ENCODE measurements at regions not wholly inside any gene's neighbourhood (a gene's known extent, or its start where the extent isn't known, plus 50 kb on each side); places are given as distances from the start of the nearest gene placed in this dataset.
"Not testable (repeated sequence)": the region's sequence is repeated elsewhere in the genome, so short reads cannot be mapped to it uniquely, and the experiment has no call there.

DNA sequence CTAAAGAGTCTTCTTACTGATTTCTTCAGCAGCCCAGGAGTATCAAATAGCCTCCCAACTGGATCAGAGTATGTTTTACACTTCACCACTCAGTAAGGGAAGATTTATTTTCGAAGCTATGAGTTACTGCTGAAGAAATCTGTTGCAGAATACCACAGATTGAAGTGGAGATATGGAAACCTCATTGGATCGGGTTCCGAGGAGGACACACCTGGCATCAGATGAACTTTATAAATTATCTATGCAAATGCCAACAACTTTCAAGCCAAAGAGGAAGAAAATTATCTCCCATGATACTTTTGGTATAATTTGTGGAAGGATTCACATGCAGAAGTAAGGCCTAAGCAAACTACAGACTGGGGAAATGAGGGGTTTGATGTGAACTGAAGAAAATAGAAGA, 515.9 kb upstream of the NDST4 start:
- no peak for DNase-seq
- Histone ChIP-seq H3K36me3 (no peaks in the 10 kb centered on the region), H3K9me3 (no peaks in the 10 kb centered on the region), H3K4me3 (no peak overlapping the region), H3K27me3 (no peaks in the 10 kb centered on the region)

DNA sequence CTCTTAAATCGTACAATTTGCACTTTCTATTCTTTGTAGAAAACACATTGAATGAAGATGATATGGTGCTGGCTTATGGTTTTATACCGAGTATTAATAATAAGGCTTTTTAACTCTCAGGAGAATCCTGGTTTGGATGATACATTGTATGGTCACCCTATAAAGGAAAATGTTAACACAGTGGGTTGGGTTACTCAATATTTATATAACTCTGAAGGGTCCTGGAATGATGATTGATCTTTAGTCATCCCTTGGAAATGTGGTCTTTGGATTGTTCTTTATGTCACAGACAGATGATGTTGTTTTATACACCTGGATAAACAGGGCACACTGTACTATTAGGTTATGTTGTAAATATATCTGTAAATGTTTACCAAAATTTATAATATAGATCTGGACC, 496.2 kb upstream of the NDST4 start:
- H3K36me3 ChIP-seq = no peaks in the 10 kb centered on the region
- H3K27me3 ChIP-seq = no peaks in the 10 kb centered on the region
- DNase-seq = no peak
- no peak overlapping the region for H3K4me3 ChIP-seq
- no peaks in the 10 kb centered on the region for H3K9me3 ChIP-seq

DNA sequence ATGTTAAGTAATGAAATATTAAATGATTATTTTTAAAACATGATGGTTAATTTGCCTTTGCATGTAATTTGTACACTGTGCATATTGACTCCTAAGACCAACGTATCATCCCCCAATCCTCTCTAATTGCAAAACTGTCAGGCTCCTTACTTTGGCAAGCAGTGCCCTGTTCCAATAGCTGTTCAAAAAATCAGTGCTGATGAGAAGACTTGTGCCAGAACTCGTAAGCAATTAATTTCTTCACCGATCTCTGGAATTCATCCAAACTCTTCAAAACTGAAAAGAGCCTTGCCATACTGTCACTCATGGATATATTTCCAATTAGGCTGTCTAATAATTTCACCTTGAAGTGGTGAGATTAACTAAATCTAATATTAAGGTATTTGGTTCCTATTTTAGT, 493.9 kb upstream of the NDST4 start:
- Histone ChIP-seq H3K27me3 (no peaks in the 10 kb centered on the region), H3K36me3 (no peaks in the 10 kb centered on the region), H3K4me3 (no peak overlapping the region), H3K9me3 (no peaks in the 10 kb centered on the region)
- no peak for DNase-seq

GRCh38 chr4:115596265-115597001, 483.0 kb upstream of the NDST4 start:
- Histone ChIP-seq H3K36me3 (no peaks in the 10 kb centered on the region), H3K4me3 (no peak overlapping the region), H3K9me3 (no peaks in the 10 kb centered on the region), H3K27me3 (no peaks in the 10 kb centered on the region)
- no peak for DNase-seq

- H3K4me3 ChIP-seq = no peak overlapping the region
- no peak for DNase-seq
- H3K9me3 ChIP-seq = no peaks in the 10 kb centered on the region
- H3K36me3 ChIP-seq = no peaks in the 10 kb centered on the region
- H3K27me3 ChIP-seq = no peaks in the 10 kb centered on the region
Observed at GRCh38 chr4:115580901-115581300, 467.5 kb upstream of the NDST4 start.

- DNase-seq = no peak
- Histone ChIP-seq H3K27me3 (no peaks in the 10 kb centered on the region), H3K36me3 (no peaks in the 10 kb centered on the region), H3K4me3 (no peak overlapping the region), H3K9me3 (no peaks in the 10 kb centered on the region)
Observed at GRCh38 chr4:115575851-115576250, 462.4 kb upstream of the NDST4 start.

- Histone ChIP-seq H3K27me3 (no peaks in the 10 kb centered on the region), H3K36me3 (no peaks in the 10 kb centered on the region), H3K9me3 (no peaks in the 10 kb centered on the region), H3K4me3 (no peak overlapping the region)
- no peak for DNase-seq
Observed at GRCh38 chr4:115562506-115562905, 449.1 kb upstream of the NDST4 start.

- Histone ChIP-seq H3K36me3 (no peaks in the 10 kb centered on the region), H3K4me3 (no peak overlapping the region), H3K9me3 (no peaks in the 10 kb centered on the region), H3K27me3 (no peaks in the 10 kb centered on the region)
- no peak for DNase-seq
Observed at GRCh38 chr4:115548123-115548522, 434.7 kb upstream of the NDST4 start.

DNA sequence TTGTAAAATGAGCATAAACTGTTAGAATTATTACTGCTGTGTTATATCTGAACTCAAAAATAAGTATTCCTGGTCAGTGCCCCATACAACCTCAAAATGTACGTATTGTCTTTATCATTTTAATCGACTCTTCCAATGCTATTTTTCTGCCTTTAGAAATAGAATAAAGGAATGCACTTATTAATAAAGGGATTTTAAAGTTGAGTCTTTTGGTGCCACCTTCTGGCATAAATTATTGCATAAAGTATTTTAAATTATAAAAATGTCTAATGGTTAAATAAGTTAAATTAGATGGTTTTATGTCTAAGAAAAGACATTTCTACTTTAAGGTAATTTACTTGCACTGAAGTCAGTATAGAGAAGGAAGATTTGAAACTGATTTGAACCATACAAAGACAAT, 424.0 kb upstream of the NDST4 start:
- H3K27me3 ChIP-seq = no peaks in the 10 kb centered on the region
- no peaks in the 10 kb centered on the region for H3K9me3 ChIP-seq
- DNase-seq = no peak
- H3K4me3 ChIP-seq = no peak overlapping the region
- no peaks in the 10 kb centered on the region for H3K36me3 ChIP-seq

GRCh38 chr4:115529126-115529525, 415.7 kb upstream of the NDST4 start:
- H3K4me3 ChIP-seq = no peak overlapping the region
- H3K27me3 ChIP-seq = no peaks in the 10 kb centered on the region
- no peak for DNase-seq
- no peaks in the 10 kb centered on the region for H3K9me3 ChIP-seq
- no peaks in the 10 kb centered on the region for H3K36me3 ChIP-seq

GRCh38 chr4:115519476-115519875, 406.1 kb upstream of the NDST4 start:
- not testable (repeated sequence) for DNase-seq, H3K4me3 ChIP-seq, H3K27me3 ChIP-seq, H3K9me3 ChIP-seq, H3K36me3 ChIP-seq

GRCh38 chr4:115515772-115516171, 402.4 kb upstream of the NDST4 start:
- no peak overlapping the region for H3K4me3 ChIP-seq
- no peaks in the 10 kb centered on the region for H3K9me3 ChIP-seq
- H3K27me3 ChIP-seq = no peaks in the 10 kb centered on the region
- H3K36me3 ChIP-seq = no peaks in the 10 kb centered on the region
- DNase-seq = no peak

- no peak for DNase-seq
- Histone ChIP-seq H3K36me3 (no peaks in the 10 kb centered on the region), H3K4me3 (no peak overlapping the region), H3K27me3 (no peaks in the 10 kb centered on the region), H3K9me3 (no peaks in the 10 kb centered on the region)
Observed at GRCh38 chr4:115515366-115515765, 401.9 kb upstream of the NDST4 start.

DNA sequence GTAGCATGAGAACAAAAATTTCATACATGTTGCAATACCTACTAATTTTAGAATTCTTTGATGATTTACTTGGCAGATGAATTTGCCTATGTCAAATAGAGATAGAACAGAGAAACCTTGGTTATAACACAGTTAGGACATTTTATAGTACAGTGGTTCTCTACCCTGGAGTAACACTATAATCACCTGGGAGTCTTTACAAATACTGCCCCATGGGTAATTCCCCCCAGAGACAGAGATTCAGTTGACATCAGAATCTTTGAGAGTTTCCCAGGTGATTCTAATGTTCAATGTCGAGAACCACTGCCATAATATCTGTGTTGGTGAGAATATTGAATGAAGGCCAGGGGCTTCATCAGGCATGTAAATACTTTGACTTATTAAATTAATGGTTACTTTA, 401.3 kb upstream of the NDST4 start:
- no peaks in the 10 kb centered on the region for H3K9me3 ChIP-seq
- H3K36me3 ChIP-seq = no peaks in the 10 kb centered on the region

GRCh38 chr4:115505326-115505725, 391.9 kb upstream of the NDST4 start:
- no peaks in the 10 kb centered on the region for H3K27me3 ChIP-seq
- no peaks in the 10 kb centered on the region for H3K36me3 ChIP-seq

More for the DNA sequence above, 401.3 kb upstream of the NDST4 start:
- DNase-seq = no peak
- H3K4me3 ChIP-seq = no peak overlapping the region
- H3K27me3 ChIP-seq = no peaks in the 10 kb centered on the region

GRCh38 chr4:115501656-115502055, 388.2 kb upstream of the NDST4 start:
- H3K4me3 ChIP-seq = no peak overlapping the region
- DNase-seq = no peak
- H3K27me3 ChIP-seq = no peaks in the 10 kb centered on the region
- no peaks in the 10 kb centered on the region for H3K36me3 ChIP-seq
- H3K9me3 ChIP-seq = no peaks in the 10 kb centered on the region

More at GRCh38 chr4:115505326-115505725, 391.9 kb upstream of the NDST4 start:
- DNase-seq = no peak
- no peaks in the 10 kb centered on the region for H3K9me3 ChIP-seq
- no peak overlapping the region for H3K4me3 ChIP-seq

GRCh38 chr4:115493770-115494169, 380.4 kb upstream of the NDST4 start:
- DNase-seq, H3K4me3 ChIP-seq, H3K27me3 ChIP-seq, H3K36me3 ChIP-seq, H3K9me3 ChIP-seq: not testable (repeated sequence)

- Histone ChIP-seq H3K9me3 (no peaks in the 10 kb centered on the region), H3K4me3 (no peak overlapping the region), H3K36me3 (no peaks in the 10 kb centered on the region), H3K27me3 (no peaks in the 10 kb centered on the region)
- no peak for DNase-seq
Observed at GRCh38 chr4:115491686-115492085, 378.3 kb upstream of the NDST4 start.

- H3K4me3 ChIP-seq = no peak overlapping the region
- no peaks in the 10 kb centered on the region for H3K27me3 ChIP-seq
- no peaks in the 10 kb centered on the region for H3K9me3 ChIP-seq
- no peak for DNase-seq
- H3K36me3 ChIP-seq = no peaks in the 10 kb centered on the region
Observed at GRCh38 chr4:115489279-115489678, 375.9 kb upstream of the NDST4 start.

Measured in MG63 (cell line).